DOHH2 (cell line): ENCODE measurements at regions not wholly inside any gene's neighbourhood (a gene's known extent, or its start where the extent isn't known, plus 50 kb on each side); places are given as distances from the start of the nearest gene placed in this dataset.
"Not testable (repeated sequence)": the region's sequence is repeated elsewhere in the genome, so short reads cannot be mapped to it uniquely, and the experiment has no call there.

Source experiments
- H3F3A ChIP-seq: fragments of 200-600 bp; sonication (generic), shearing (Covaris generic); 2 replicates; pipeline ENCODE4 v1.6.0; 2016; ENCODE audit warnings: antibody characterized with exemption, mild to moderate bottlenecking; ENCODE audit not compliant: control insufficient read depth, insufficient read depth
- H3K27ac ChIP-seq: fragments of 200-600 bp; sonication (generic); 2 replicates; pipeline ENCODE4 v1.5.1; 2014; ENCODE audit warnings: low read depth, mild to moderate bottlenecking, low read length, moderate library complexity
- H3K27me3 ChIP-seq: fragments of 200-600 bp; sonication (generic); 2 replicates; pipeline ENCODE4 v1.6.1; 2014; ENCODE audit warnings: mild to moderate bottlenecking, low read length, mixed read lengths; ENCODE audit not compliant: control insufficient read depth
- H3K36me3 ChIP-seq: fragments of 200-600 bp; sonication (generic); 2 replicates; pipeline ENCODE4 v1.6.1; 2014; ENCODE audit warnings: mild to moderate bottlenecking, low read length, moderate library complexity, mixed read lengths; ENCODE audit not compliant: control insufficient read depth
- H3K4me1 ChIP-seq: fragments of 200-600 bp; sonication (generic); 2 replicates; pipeline ENCODE4 v1.6.1; 2014; ENCODE audit warnings: mild to moderate bottlenecking, low read length, mixed read lengths; ENCODE audit not compliant: control insufficient read depth
- H3K4me2 ChIP-seq: fragments of 200-600 bp; sonication (generic); 2 replicates; pipeline ENCODE4 v1.6.0; 2014; ENCODE audit warnings: mild to moderate bottlenecking, low read length, moderate library complexity
- H3K4me3 ChIP-seq: fragments of 200-600 bp; sonication (generic); 2 replicates; pipeline ENCODE4 v1.5.1; 2014; ENCODE audit warnings: mild to moderate bottlenecking, low read length, mixed read lengths
- H3K79me2 ChIP-seq: fragments of 200-600 bp; sonication (generic); 2 replicates; pipeline ENCODE4 v1.6.1; 2014; ENCODE audit warnings: mild to moderate bottlenecking, low read length, mixed read lengths; ENCODE audit not compliant: control insufficient read depth
- H3K9me2 ChIP-seq: fragments of 200-600 bp; sonication (generic); replicated peaks from 2 replicates; pipeline ENCODE4 v1.6.1; 2014; ENCODE audit warnings: mild to moderate bottlenecking, low read length, mixed read lengths; ENCODE audit not compliant: control insufficient read depth
- H3K9me3 ChIP-seq: fragments of 200-600 bp; sonication (generic); 2 replicates; pipeline ENCODE4 v1.6.1; 2014; ENCODE audit warnings: antibody characterized with exemption, low read length, mixed read lengths; ENCODE audit not compliant: control insufficient read depth, insufficient read depth
- H4K20me1 ChIP-seq: fragments of 200-600 bp; sonication (generic); 2 replicates; pipeline ENCODE4 v1.6.0; 2014; ENCODE audit warnings: low read depth, mild to moderate bottlenecking, antibody characterized with exemption, low read length, moderate library complexity; ENCODE audit not compliant: control insufficient read depth, insufficient read depth
- EZH2phosphoT487 ChIP-seq: fragments of 200-600 bp; sonication (generic); IDR thresholded peaks from 2 replicates; pipeline ENCODE4 v1.6.1; 2017; ENCODE audit warnings: borderline replicate concordance, mild to moderate bottlenecking, antibody characterized with exemption, low read length, moderate library complexity, mixed read lengths
- TF ChIP-seq, protein P1 (sequence below): fragments of 200-600 bp; sonication (generic); IDR thresholded peaks from one replicate; pipeline ENCODE4 v1.5.1; 2014; ENCODE audit warnings: antibody characterized with exemption, mild to moderate bottlenecking, low read depth, low read length; ENCODE audit not compliant: poor library complexity, severe bottlenecking

DNA sequence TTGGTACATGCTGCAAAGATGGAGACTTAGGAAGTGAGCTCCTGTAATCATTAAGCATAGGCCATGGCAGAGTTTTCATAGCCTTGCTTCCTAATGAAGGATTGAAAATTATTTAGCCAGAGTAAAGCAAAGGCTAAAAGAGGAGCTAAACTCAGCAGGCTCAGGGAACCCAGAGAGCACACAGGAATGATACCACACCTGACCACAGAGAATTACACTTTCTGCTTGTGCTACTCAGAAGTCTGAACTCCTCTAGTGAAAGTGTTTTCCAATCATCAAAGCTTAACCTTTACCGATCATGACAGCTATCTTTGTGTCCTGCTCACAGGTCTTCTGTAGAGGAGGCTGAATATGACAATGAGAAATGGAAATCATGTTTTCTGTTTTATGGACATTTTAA, 347.7 kb downstream of the OTUD1 start:
- H3K9me2 ChIP-seq = no peaks in the 10 kb centered on the region
- TF ChIP-seq EZH2phosphoT487 = no peak
- TF ChIP-seq, protein P1, sequence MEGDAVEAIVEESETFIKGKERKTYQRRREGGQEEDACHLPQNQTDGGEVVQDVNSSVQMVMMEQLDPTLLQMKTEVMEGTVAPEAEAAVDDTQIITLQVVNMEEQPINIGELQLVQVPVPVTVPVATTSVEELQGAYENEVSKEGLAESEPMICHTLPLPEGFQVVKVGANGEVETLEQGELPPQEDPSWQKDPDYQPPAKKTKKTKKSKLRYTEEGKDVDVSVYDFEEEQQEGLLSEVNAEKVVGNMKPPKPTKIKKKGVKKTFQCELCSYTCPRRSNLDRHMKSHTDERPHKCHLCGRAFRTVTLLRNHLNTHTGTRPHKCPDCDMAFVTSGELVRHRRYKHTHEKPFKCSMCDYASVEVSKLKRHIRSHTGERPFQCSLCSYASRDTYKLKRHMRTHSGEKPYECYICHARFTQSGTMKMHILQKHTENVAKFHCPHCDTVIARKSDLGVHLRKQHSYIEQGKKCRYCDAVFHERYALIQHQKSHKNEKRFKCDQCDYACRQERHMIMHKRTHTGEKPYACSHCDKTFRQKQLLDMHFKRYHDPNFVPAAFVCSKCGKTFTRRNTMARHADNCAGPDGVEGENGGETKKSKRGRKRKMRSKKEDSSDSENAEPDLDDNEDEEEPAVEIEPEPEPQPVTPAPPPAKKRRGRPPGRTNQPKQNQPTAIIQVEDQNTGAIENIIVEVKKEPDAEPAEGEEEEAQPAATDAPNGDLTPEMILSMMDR = no peak

DNA sequence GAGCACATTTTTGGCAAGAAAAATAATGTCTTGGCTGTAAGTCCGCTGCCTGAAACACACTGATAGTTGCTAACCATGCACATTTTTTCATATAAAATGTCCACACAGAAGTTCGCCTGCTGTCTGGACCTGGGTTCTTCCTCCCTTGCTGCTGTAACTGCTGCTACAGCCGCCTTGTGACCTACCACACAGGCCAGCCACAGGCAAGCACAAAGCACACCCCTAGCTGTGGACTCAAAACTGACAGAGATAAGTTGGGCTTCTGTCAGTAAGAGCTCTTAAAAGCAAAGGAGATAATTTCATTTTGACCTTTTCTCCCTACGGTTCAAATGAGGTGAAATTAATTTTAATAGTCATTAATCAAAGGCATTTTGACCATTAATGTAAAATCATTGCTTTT, 354.7 kb downstream of the OTUD1 start:
- H3K4me2 ChIP-seq = no peak overlapping the region
- no peak overlapping the region for H3K4me3 ChIP-seq
- H3F3A ChIP-seq = no peaks in the 10 kb centered on the region
- H3K36me3 ChIP-seq = peaks cover 5% of the 10 kb centered on the region
- H3K9me2 ChIP-seq = no peaks in the 10 kb centered on the region
- H4K20me1 ChIP-seq = no peaks in the 10 kb centered on the region
- H3K27me3 ChIP-seq = no peaks in the 10 kb centered on the region
- H3K4me1 ChIP-seq = peaks cover 16% of the 10 kb centered on the region
- no peak for TF ChIP-seq EZH2phosphoT487
- TF ChIP-seq, protein P1 = no peak
- peaks cover 18% of the 10 kb centered on the region for H3K9me3 ChIP-seq
- no peaks in the 10 kb centered on the region for H3K79me2 ChIP-seq
- H3K27ac ChIP-seq = no peak overlapping the region

More for the DNA sequence above, 347.7 kb downstream of the OTUD1 start:
- H3K36me3 ChIP-seq = no peaks in the 10 kb centered on the region
- no peaks in the 10 kb centered on the region for H3K79me2 ChIP-seq
- no peak overlapping the region for H3K4me2 ChIP-seq
- H3F3A ChIP-seq = no peaks in the 10 kb centered on the region
- no peaks in the 10 kb centered on the region for H4K20me1 ChIP-seq
- peaks cover 5% of the 10 kb centered on the region; the same call in 1 of the 2 replicates for H3K4me1 ChIP-seq
- no peak overlapping the region for H3K27ac ChIP-seq
- H3K9me3 ChIP-seq = no peaks in the 10 kb centered on the region
- H3K27me3 ChIP-seq = no peaks in the 10 kb centered on the region
- no peak overlapping the region for H3K4me3 ChIP-seq

DNA sequence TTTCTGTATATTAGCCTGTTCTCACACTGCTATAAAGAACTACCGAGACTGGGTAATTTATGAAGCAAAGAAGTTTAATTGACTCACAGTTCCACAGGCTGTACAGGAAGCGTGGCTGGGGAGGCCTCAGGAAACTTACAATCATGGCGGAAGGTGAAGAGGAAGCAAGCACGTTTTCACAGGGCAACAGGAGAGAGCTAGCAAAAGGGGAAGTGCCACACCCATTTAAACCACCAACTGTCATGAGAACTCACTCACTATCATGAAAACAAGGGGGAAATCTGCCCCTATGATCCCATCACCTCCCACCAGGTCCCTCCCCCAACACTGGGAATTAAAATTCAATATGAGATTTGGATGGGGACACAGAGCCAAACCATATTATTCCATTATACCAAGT, 358.6 kb downstream of the OTUD1 start:
- Histone ChIP-seq H3K27ac (peak overlapping the region; percentile 43), H3K4me1 (peaks cover 18% of the 10 kb centered on the region), H3K4me3 (peak overlapping the region; percentile 20), H3K9me3 (peaks cover 18% of the 10 kb centered on the region)
- H3K27me3 ChIP-seq, H3K79me2 ChIP-seq, H3K9me2 ChIP-seq, H3F3A ChIP-seq, H4K20me1 ChIP-seq, H3K4me2 ChIP-seq, H3K36me3 ChIP-seq: not testable (repeated sequence)

DNA sequence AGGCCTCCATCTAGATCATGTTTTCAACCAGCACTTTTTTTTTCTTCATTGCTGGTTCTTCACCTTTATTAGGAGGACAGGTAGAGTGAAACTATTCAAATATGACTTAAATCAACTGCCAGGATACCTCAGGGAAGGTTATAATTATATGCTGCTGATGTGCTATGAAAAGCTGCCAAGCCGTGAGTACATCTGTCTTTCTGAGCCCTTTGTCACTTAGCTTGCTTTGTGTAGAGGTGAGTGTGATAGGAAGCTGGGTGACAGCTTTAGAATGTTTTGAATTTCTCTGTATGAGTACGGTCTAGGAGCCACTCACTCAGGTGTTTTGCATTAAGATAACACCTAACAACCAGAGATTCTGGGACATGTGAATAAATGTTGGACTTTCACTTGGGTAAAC, 365.2 kb downstream of the OTUD1 start:
- no peaks in the 10 kb centered on the region for H4K20me1 ChIP-seq
- TF ChIP-seq EZH2phosphoT487 = no peak
- TF ChIP-seq, protein P1 = no peak
- H3K9me2 ChIP-seq = no peaks in the 10 kb centered on the region
- H3K9me3 ChIP-seq = no peaks in the 10 kb centered on the region
- no peaks in the 10 kb centered on the region for H3F3A ChIP-seq
- H3K79me2 ChIP-seq = no peaks in the 10 kb centered on the region
- no peak overlapping the region for H3K27ac ChIP-seq
- no peaks in the 10 kb centered on the region; the same call in 1 of the 2 replicates for H3K4me1 ChIP-seq
- H3K36me3 ChIP-seq = no peaks in the 10 kb centered on the region
- no peak overlapping the region for H3K4me2 ChIP-seq
- H3K27me3 ChIP-seq = no peaks in the 10 kb centered on the region
- H3K4me3 ChIP-seq = no peak overlapping the region
